Endothelial cell (in vitro differentiated cells): ENCODE measurements at regions not wholly inside any gene's neighbourhood (a gene's known extent, or its start where the extent isn't known, plus 50 kb on each side); places are given as distances from the start of the nearest gene placed in this dataset.

Source experiments
- DNase-seq: peaks from one replicate; pipeline ENCODE4 v3.0.0; 2021; ENCODE audit warnings: low spot score
- H3K27ac Mint-ChIP-seq: one replicate; pipeline ENCODE4 v1.8.0; 2021; ENCODE audit warnings: mixed read lengths, inconsistent platforms; ENCODE audit not compliant: unreplicated experiment
- H3K27me3 Mint-ChIP-seq: one replicate; pipeline ENCODE4 v1.8.0; 2021; ENCODE audit warnings: mild to moderate bottlenecking, moderate library complexity, mixed read lengths, inconsistent platforms; ENCODE audit not compliant: unreplicated experiment
- H3K36me3 Mint-ChIP-seq: one replicate; pipeline ENCODE4 v1.8.0; 2021; ENCODE audit warnings: mild to moderate bottlenecking, low read depth, mixed read lengths, inconsistent platforms; ENCODE audit not compliant: unreplicated experiment
- H3K4me1 Mint-ChIP-seq: one replicate; pipeline ENCODE4 v1.8.0; 2021; ENCODE audit warnings: mild to moderate bottlenecking, mixed read lengths, inconsistent platforms; ENCODE audit not compliant: unreplicated experiment
- H3K4me3 Mint-ChIP-seq: one replicate; pipeline ENCODE4 v1.8.0; 2021; ENCODE audit warnings: mild to moderate bottlenecking, mixed read lengths, inconsistent platforms; ENCODE audit not compliant: unreplicated experiment
- H3K9me3 Mint-ChIP-seq: one replicate; pipeline ENCODE4 v1.8.0; 2021; ENCODE audit warnings: mixed read lengths, inconsistent platforms; ENCODE audit not compliant: unreplicated experiment
- CTCF ChIP-seq: fragments of 200-600 bp; sonication (generic); IDR thresholded peaks from one replicate; pipeline ENCODE4 v1.5.0; 2021; ENCODE audit warnings: antibody characterized with exemption; ENCODE audit not compliant: unreplicated experiment

- DNase-seq, result no peak
- no peaks in the 10 kb centered on the region for H3K9me3 Mint-ChIP-seq
- H3K27me3 Mint-ChIP-seq, result peaks cover 6% of the 10 kb centered on the region
- peaks cover 4% of the 10 kb centered on the region for H3K4me1 Mint-ChIP-seq
- H3K36me3 Mint-ChIP-seq, result no peaks in the 10 kb centered on the region
- TF ChIP-seq CTCF, result no peak
- H3K4me3 Mint-ChIP-seq, result no peak overlapping the region
- no peak overlapping the region for H3K27ac Mint-ChIP-seq
Observed at GRCh38 chr2:15784886-15785801, 155.2 kb upstream of the MYCN start.

GRCh38 chr2:15786003-15786654, 154.2 kb upstream of the MYCN start:
- no peak overlapping the region for H3K4me3 Mint-ChIP-seq
- no peak overlapping the region for H3K27ac Mint-ChIP-seq
- H3K27me3 Mint-ChIP-seq, result peaks cover 4% of the 10 kb centered on the region
- DNase-seq, result no peak
- no peaks in the 10 kb centered on the region for H3K9me3 Mint-ChIP-seq
- no peak for TF ChIP-seq CTCF
- no peaks in the 10 kb centered on the region for H3K36me3 Mint-ChIP-seq
- H3K4me1 Mint-ChIP-seq, result peaks cover 4% of the 10 kb centered on the region

GRCh38 chr2:15786901-15787300, 153.4 kb upstream of the MYCN start:
- no peaks in the 10 kb centered on the region for H3K9me3 Mint-ChIP-seq
- peaks cover 4% of the 10 kb centered on the region for H3K4me1 Mint-ChIP-seq
- peaks cover 3% of the 10 kb centered on the region for H3K27me3 Mint-ChIP-seq
- H3K4me3 Mint-ChIP-seq, result no peak overlapping the region
- TF ChIP-seq CTCF, result no peak
- H3K27ac Mint-ChIP-seq, result no peak overlapping the region
- no peak for DNase-seq
- no peaks in the 10 kb centered on the region for H3K36me3 Mint-ChIP-seq

- Mint-ChIP-seq H3K27ac (no peak overlapping the region), H3K36me3 (no peaks in the 10 kb centered on the region), H3K4me3 (no peak overlapping the region), H3K27me3 (peaks cover 3% of the 10 kb centered on the region), H3K4me1 (peaks cover 4% of the 10 kb centered on the region), H3K9me3 (no peaks in the 10 kb centered on the region)
- no peak for DNase-seq
- no peak for TF ChIP-seq CTCF
Observed at GRCh38 chr2:15787535-15788454, 152.6 kb upstream of the MYCN start.
